ENCODE measurements at regions not wholly inside any gene's neighbourhood (a gene's known extent, or its start where the extent isn't known, plus 50 kb on each side); places are given as distances from the start of the nearest gene placed in this dataset.

DNA sequence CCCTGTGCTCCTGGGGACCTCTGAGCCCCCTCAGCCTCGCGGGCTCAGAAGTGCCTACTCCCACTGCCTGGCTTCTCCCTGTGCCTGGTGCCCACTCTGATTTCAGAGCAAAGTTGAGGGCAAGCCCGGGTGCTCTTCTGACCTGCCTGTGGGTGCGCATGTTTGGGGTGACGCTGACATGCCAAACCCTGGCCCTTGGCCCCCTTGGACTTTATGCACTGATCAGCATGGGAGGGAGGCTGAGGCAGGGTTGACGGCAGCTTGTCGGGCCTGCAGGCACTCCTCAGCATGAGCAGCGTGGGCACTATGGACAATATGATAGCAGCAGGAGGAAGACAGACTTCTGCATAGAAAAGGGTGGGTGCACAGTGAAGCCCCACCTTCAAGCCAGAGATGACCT, 279.3 kb upstream of the KLF12 start:
- Histone ChIP-seq H3K36me3 (ENCODE audit: control insufficient read depth, insufficient read depth, low read length) (no peaks in the 10 kb centered on the region; the same call in 1 of the 2 replicates), H3K4me1 (ENCODE audit: control insufficient read depth, insufficient read depth, low read length) (no peaks in the 10 kb centered on the region), H3K27me3 (ENCODE audit: control insufficient read depth, insufficient read depth, low read length) (no peaks in the 10 kb centered on the region), H3K4me3 (ENCODE audit: low read length) (no peak overlapping the region), H3K27ac (ENCODE audit: low read length) (no peak overlapping the region), H3K9me3 (ENCODE audit: control insufficient read depth, insufficient read depth, low read length) (no peaks in the 10 kb centered on the region)
- DNase-seq (ENCODE audit: low read depth, low spot score) = no peak
- WGBS (ENCODE audit: insufficient coverage, insufficient read length) = no CpG with 5 or more reads among the region's 8 CpGs

DNA sequence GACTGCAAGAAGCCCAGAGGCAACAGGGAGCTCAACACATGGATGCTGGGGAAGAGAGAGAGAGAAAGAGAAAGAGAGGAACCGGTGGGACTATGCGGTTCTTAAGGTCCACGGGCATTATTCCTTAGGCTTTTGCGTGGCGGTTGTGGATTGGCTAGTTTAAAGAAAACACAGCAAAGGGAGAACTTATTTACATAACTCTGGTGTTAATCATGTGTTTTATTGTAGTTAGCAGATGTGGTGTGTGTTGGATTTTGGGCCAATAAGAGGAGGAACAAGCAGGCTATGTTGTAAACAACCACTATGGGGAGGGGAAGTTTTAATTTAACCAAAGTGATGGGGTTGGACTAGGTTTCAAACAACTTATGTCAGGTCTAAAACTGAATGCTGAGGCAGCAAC, 275.3 kb upstream of the KLF12 start:
- Histone ChIP-seq H3K36me3 (ENCODE audit: control insufficient read depth, insufficient read depth, low read length) (no peaks in the 10 kb centered on the region; the same call in 1 of the 2 replicates), H3K27me3 (ENCODE audit: control insufficient read depth, insufficient read depth, low read length) (no peaks in the 10 kb centered on the region), H3K27ac (ENCODE audit: low read length) (no peak overlapping the region), H3K4me1 (ENCODE audit: control insufficient read depth, insufficient read depth, low read length) (no peaks in the 10 kb centered on the region), H3K4me3 (ENCODE audit: low read length) (no peak overlapping the region), H3K9me3 (ENCODE audit: control insufficient read depth, insufficient read depth, low read length) (no peaks in the 10 kb centered on the region)
- no CpG with 5 or more reads among the region's 5 CpGs for WGBS (ENCODE audit: insufficient coverage, insufficient read length)
- no peak for DNase-seq (ENCODE audit: low read depth, low spot score)

DNA sequence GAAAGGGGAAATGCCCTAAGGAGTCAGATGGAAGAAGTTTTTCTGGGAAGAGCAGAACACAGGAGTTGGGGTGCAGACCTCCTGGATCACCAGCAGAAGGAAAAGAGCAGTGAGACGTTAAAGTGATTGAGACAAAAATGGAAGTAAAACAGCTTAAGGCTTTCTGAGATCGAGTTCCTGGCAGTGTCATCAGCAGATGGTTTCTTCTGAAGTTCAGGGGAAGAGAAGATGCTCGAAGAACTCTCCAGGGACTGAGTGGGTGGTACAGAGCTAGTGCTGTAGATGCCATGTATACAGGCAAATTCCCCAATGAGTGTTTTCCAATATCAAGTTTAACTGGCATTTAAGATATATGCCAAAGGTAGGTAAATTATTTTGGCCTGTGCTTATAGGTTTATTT, 272.2 kb upstream of the KLF12 start:
- Histone ChIP-seq H3K27ac (ENCODE audit: low read length) (no peak overlapping the region), H3K36me3 (ENCODE audit: control insufficient read depth, insufficient read depth, low read length) (no peaks in the 10 kb centered on the region), H3K4me3 (ENCODE audit: low read length) (no peak overlapping the region), H3K27me3 (ENCODE audit: control insufficient read depth, insufficient read depth, low read length) (no peaks in the 10 kb centered on the region), H3K4me1 (ENCODE audit: control insufficient read depth, insufficient read depth, low read length) (no peaks in the 10 kb centered on the region), H3K9me3 (ENCODE audit: control insufficient read depth, insufficient read depth, low read length) (no peaks in the 10 kb centered on the region)
- no CpG with 5 or more reads among the region's 3 CpGs for WGBS (ENCODE audit: insufficient coverage, insufficient read length)
- no peak for DNase-seq (ENCODE audit: low read depth, low spot score)

DNA sequence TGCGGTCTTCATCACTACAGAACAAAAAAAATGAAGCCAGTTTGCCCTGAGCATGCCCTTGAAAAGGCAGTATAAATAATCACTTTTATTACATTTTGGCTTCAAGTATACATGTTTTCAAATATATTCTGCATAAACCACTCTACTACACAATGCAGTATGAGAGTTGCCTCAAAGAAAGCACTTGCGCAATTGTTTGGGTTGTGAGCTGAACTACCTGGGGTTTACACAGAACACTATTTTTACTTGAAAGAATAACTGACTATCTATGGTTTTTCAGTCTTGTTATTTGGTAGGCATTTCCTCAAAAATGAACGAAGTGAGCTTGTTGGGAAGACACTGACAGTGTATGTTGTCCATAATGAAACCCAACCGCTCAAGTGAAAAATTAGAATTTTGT, 264.4 kb upstream of the KLF12 start:
- no peaks in the 10 kb centered on the region for H3K9me3 ChIP-seq (ENCODE audit: control insufficient read depth, insufficient read depth, low read length)
- H3K27me3 ChIP-seq (ENCODE audit: control insufficient read depth, insufficient read depth, low read length) = no peaks in the 10 kb centered on the region
- H3K4me1 ChIP-seq (ENCODE audit: control insufficient read depth, insufficient read depth, low read length) = no peaks in the 10 kb centered on the region
- H3K4me3 ChIP-seq (ENCODE audit: low read length) = no peak overlapping the region
- no CpG with 5 or more reads among the region's 4 CpGs for WGBS (ENCODE audit: insufficient coverage, insufficient read length)
- no peak overlapping the region for H3K27ac ChIP-seq (ENCODE audit: low read length)
- DNase-seq (ENCODE audit: low read depth, low spot score) = no peak
- no peaks in the 10 kb centered on the region for H3K36me3 ChIP-seq (ENCODE audit: control insufficient read depth, insufficient read depth, low read length)

DNA sequence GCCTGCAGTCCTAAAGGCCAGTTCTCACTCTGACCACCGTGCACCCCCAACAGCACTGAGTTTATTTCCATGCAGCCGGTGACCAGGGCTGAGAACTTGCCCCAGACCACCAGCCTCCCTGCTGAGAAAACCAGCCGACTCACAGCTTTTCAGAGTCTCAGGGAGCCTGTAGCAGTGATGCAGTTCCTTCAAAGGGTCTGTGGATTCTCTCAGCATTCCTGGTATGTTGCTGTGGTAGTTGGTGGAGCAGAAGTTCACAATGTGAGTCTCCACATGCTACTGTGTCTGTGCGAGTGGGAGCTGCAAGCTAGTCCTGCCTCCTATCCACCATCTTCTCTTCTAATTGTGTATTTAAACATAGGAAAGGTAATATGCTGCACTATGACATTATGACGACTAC, 254.9 kb upstream of the KLF12 start:
- no peak for DNase-seq (ENCODE audit: low read depth, low spot score)
- Histone ChIP-seq H3K36me3 (ENCODE audit: control insufficient read depth, insufficient read depth, low read length) (no peaks in the 10 kb centered on the region), H3K4me1 (ENCODE audit: control insufficient read depth, insufficient read depth, low read length) (no peaks in the 10 kb centered on the region), H3K27me3 (ENCODE audit: control insufficient read depth, insufficient read depth, low read length) (no peaks in the 10 kb centered on the region), H3K4me3 (ENCODE audit: low read length) (no peak overlapping the region), H3K9me3 (ENCODE audit: control insufficient read depth, insufficient read depth, low read length) (no peaks in the 10 kb centered on the region), H3K27ac (ENCODE audit: low read length) (no peak overlapping the region)
- WGBS (ENCODE audit: insufficient coverage, insufficient read length) = no CpG with 5 or more reads among the region's 5 CpGs

DNA sequence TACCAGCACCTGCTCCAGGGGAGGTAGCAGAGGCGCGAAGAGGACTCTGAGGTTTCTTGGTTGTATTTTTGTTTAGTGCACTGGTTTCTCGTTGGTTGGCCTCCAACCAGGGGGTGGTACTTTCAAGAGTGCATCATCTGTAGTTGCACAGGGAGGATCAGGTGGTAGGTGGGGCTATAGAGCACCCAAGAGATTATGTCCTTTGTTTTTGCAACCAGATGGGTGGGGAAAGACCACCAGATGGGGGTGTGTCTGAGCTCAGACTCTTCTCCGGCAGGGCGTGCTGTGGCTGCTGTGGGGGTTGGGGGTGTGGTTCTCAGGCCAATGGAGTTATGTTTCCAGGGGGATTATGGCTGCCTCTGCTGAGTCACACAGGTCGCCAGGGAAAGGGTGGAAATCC, 254.4 kb upstream of the KLF12 start:
- no peak overlapping the region for H3K27ac ChIP-seq (ENCODE audit: low read length)
- H3K36me3 ChIP-seq (ENCODE audit: control insufficient read depth, insufficient read depth, low read length) = no peaks in the 10 kb centered on the region
- no peaks in the 10 kb centered on the region for H3K9me3 ChIP-seq (ENCODE audit: control insufficient read depth, insufficient read depth, low read length)
- WGBS (ENCODE audit: insufficient coverage, insufficient read length) = no CpG with 5 or more reads among the region's 6 CpGs
- H3K27me3 ChIP-seq (ENCODE audit: control insufficient read depth, insufficient read depth, low read length) = no peaks in the 10 kb centered on the region
- DNase-seq (ENCODE audit: low read depth, low spot score) = no peak
- no peak overlapping the region for H3K4me3 ChIP-seq (ENCODE audit: low read length)
- no peaks in the 10 kb centered on the region for H3K4me1 ChIP-seq (ENCODE audit: control insufficient read depth, insufficient read depth, low read length)

DNA sequence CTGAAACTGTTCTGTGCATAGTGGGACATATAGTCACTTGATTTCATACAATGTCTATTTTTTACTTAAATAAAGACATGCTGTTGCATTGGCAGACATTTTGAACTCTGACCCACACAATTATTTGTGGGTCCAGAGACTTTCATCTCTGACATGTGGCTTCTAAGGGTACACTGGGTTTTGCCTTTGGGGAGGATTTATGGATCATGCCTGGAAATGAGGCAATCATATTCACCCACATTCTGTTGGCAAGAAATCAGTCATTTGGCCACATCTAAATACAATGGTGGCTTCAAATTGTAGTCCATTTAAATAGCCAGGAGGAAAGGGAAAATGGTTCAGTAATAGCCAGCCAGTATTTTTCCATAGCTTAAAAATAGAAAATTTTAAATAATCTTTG, 238.3 kb upstream of the KLF12 start:
- no peaks in the 10 kb centered on the region for H3K9me3 ChIP-seq (ENCODE audit: control insufficient read depth, insufficient read depth, low read length)
- no peak overlapping the region for H3K4me3 ChIP-seq (ENCODE audit: low read length)
- H3K36me3 ChIP-seq (ENCODE audit: control insufficient read depth, insufficient read depth, low read length) = no peaks in the 10 kb centered on the region
- DNase-seq (ENCODE audit: low read depth, low spot score) = no peak
- H3K27me3 ChIP-seq (ENCODE audit: control insufficient read depth, insufficient read depth, low read length) = no peaks in the 10 kb centered on the region
- no peak overlapping the region for H3K27ac ChIP-seq (ENCODE audit: low read length)
- H3K4me1 ChIP-seq (ENCODE audit: control insufficient read depth, insufficient read depth, low read length) = no peaks in the 10 kb centered on the region

DNA sequence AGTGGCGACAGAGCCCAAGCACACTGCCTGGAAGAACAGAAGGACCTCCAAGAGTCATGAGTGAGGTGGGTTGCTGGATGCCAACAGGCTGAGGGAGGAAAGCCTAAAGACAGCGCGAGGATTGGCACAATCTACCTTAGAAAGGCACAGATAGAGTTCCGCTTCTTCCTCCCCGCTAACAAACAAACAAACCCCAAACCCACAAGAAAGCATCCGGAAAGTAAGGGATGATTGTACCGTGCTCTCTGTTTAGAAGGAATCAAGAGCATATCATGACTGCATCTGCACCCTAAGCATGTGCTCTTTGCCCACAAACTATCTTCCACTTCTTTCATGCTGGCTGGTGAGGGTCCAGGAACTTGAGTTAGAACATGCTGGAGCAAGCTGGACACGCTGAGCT, 233.0 kb upstream of the KLF12 start:
- no peaks in the 10 kb centered on the region for H3K9me3 ChIP-seq (ENCODE audit: control insufficient read depth, insufficient read depth, low read length)
- H3K27ac ChIP-seq (ENCODE audit: low read length) = no peak overlapping the region
- no peaks in the 10 kb centered on the region for H3K36me3 ChIP-seq (ENCODE audit: control insufficient read depth, insufficient read depth, low read length)
- no peak overlapping the region for H3K4me3 ChIP-seq (ENCODE audit: low read length)
- WGBS (ENCODE audit: insufficient coverage, insufficient read length) = no CpG with 5 or more reads among the region's 8 CpGs
- H3K4me1 ChIP-seq (ENCODE audit: control insufficient read depth, insufficient read depth, low read length) = no peaks in the 10 kb centered on the region
- no peak for DNase-seq (ENCODE audit: low read depth, low spot score)
- H3K27me3 ChIP-seq (ENCODE audit: control insufficient read depth, insufficient read depth, low read length) = no peaks in the 10 kb centered on the region

DNA sequence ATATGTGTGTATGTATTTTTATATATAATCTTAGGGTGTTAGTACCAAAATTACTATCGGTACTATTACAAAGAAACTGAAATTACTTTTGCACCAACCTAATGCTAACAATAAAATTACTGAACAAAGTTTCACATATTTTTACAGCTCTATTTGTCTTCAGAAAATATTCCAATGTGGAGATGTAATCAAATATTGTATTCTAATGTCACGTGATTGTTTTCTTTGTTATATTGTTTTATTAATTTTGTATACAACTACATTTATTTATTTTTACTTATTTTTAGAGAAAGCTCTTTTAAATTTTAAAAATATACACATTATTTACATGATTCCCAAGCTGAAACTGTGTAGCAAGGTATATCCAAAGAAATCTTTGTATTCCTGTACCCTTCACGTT, 227.1 kb upstream of the KLF12 start:
- no CpG with 5 or more reads among the region's 3 CpGs for WGBS (ENCODE audit: insufficient coverage, insufficient read length)
- Histone ChIP-seq H3K27me3 (ENCODE audit: control insufficient read depth, insufficient read depth, low read length) (no peaks in the 10 kb centered on the region), H3K36me3 (ENCODE audit: control insufficient read depth, insufficient read depth, low read length) (no peaks in the 10 kb centered on the region), H3K4me1 (ENCODE audit: control insufficient read depth, insufficient read depth, low read length) (no peaks in the 10 kb centered on the region), H3K27ac (ENCODE audit: low read length) (no peak overlapping the region), H3K9me3 (ENCODE audit: control insufficient read depth, insufficient read depth, low read length) (no peaks in the 10 kb centered on the region), H3K4me3 (ENCODE audit: low read length) (no peak overlapping the region)
- DNase-seq (ENCODE audit: low read depth, low spot score) = no peak

DNA sequence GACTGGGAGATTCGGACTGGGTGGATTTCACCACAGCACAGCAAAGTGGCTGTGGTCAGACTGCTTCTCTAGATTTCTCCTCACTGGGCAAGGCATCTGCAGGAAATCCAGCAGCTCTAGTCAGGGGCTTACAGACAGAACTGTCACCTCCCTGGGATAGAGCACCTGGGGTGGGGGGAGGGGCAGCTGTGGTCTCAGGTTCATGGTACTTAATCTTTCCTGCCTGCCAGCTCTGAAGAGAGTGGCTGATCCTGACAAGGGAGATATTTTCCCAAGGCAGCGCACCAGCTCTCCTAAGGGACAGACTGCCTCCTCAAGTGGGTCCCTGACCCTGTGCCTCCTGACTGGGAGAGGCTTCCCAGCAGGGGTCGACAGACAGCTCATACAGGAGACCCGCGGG, 212.8 kb upstream of the KLF12 start:
- no peak overlapping the region for H3K27ac ChIP-seq (ENCODE audit: low read length)
- no peaks in the 10 kb centered on the region for H3K36me3 ChIP-seq (ENCODE audit: control insufficient read depth, insufficient read depth, low read length)
- DNase-seq (ENCODE audit: low read depth, low spot score) = no peak
- H3K4me1 ChIP-seq (ENCODE audit: control insufficient read depth, insufficient read depth, low read length) = no peaks in the 10 kb centered on the region
- H3K4me3 ChIP-seq (ENCODE audit: low read length) = no peak overlapping the region
- no peaks in the 10 kb centered on the region for H3K9me3 ChIP-seq (ENCODE audit: control insufficient read depth, insufficient read depth, low read length)
- H3K27me3 ChIP-seq (ENCODE audit: control insufficient read depth, insufficient read depth, low read length) = no peaks in the 10 kb centered on the region
- WGBS (ENCODE audit: insufficient coverage, insufficient read length) = no CpG with 5 or more reads among the region's 5 CpGs

DNA sequence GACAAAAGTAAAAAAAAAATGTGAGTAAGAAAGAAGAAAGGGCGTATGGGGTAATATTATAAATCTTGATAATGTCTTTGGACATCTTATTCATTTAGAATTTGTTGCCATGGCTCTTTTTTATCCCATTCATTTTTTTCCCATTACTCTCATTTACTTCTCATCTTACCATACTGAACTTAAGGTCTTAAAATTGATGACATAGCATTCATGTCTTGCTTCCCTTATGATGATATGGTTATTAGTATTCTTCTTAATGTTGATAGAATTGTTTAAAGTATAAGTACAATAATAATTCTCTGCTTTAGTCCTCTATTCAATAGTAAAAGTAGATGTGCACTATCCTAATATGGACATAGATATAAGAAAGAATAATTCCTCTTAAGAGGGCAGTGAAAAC, 204.1 kb upstream of the KLF12 start:
- Histone ChIP-seq H3K27me3 (ENCODE audit: control insufficient read depth, insufficient read depth, low read length) (no peaks in the 10 kb centered on the region), H3K27ac (ENCODE audit: low read length) (no peak overlapping the region), H3K9me3 (ENCODE audit: control insufficient read depth, insufficient read depth, low read length) (no peaks in the 10 kb centered on the region), H3K36me3 (ENCODE audit: control insufficient read depth, insufficient read depth, low read length) (no peaks in the 10 kb centered on the region), H3K4me1 (ENCODE audit: control insufficient read depth, insufficient read depth, low read length) (no peaks in the 10 kb centered on the region), H3K4me3 (ENCODE audit: low read length) (no peak overlapping the region)
- no peak for DNase-seq (ENCODE audit: low read depth, low spot score)
- 100% methylated on average over 1 of the region's 1 CpG for WGBS (ENCODE audit: insufficient coverage, insufficient read length)

Data from iPS DF 6.9 (cell line).